GM21576 (cell line): ENCODE measurements at regions not wholly inside any gene's neighbourhood (a gene's known extent, or its start where the extent isn't known, plus 50 kb on each side); places are given as distances from the start of the nearest gene placed in this dataset.
A peak's percentile ranks its signal among the peaks of the same experiment; 100 is the strongest.

Experiments used
- ATAC-seq: cut with Tn5 transposase; IDR thresholded peaks from one replicate; pipeline ENCODE4 v1.9.1; 2021; ENCODE audit warnings: mild to moderate bottlenecking, moderate library complexity; ENCODE audit not compliant: unreplicated experiment

GRCh38 chr17:12429116-12429515 is 236.6 kb upstream of the MYOCD start:
- peak; percentile 38 for ATAC-seq

- ATAC-seq: peak; percentile 85
These were observed 234.5 kb upstream of the MYOCD start for GRCh38 chr17:12431188-12431587.

GRCh38 chr17:12438212-12438611 is 227.5 kb upstream of the MYOCD start:
- no peak for ATAC-seq

GRCh38 chr17:12438813-12439586 is 226.7 kb upstream of the MYOCD start:
- ATAC-seq: no peak

- no peak for ATAC-seq
These were observed 220.4 kb upstream of the MYOCD start for GRCh38 chr17:12445331-12445730.

- ATAC-seq: no peak
These were observed 208.2 kb upstream of the MYOCD start for GRCh38 chr17:12457493-12457892.

GRCh38 chr17:12459736-12460135 is 206.0 kb upstream of the MYOCD start:
- ATAC-seq: no peak

GRCh38 chr17:12463102-12463501 is 202.6 kb upstream of the MYOCD start:
- no peak for ATAC-seq

GRCh38 chr17:12472252-12473173 is 193.2 kb upstream of the MYOCD start:
- ATAC-seq: no peak

- no peak for ATAC-seq
These were observed 187.4 kb upstream of the MYOCD start for GRCh38 chr17:12478311-12478710.

GRCh38 chr17:12485361-12485906 is 180.3 kb upstream of the MYOCD start:
- no peak for ATAC-seq

GRCh38 chr17:12489325-12489724 is 176.4 kb upstream of the MYOCD start:
- no peak for ATAC-seq

GRCh38 chr17:12492450-12492849 is 173.2 kb upstream of the MYOCD start:
- ATAC-seq: no peak

GRCh38 chr17:12505866-12506265 is 159.8 kb upstream of the MYOCD start:
- no peak for ATAC-seq

GRCh38 chr17:12507026-12507595 is 158.6 kb upstream of the MYOCD start:
- ATAC-seq: no peak

- ATAC-seq: no peak
These were observed 155.9 kb upstream of the MYOCD start for GRCh38 chr17:12509801-12510200.

GRCh38 chr17:12510535-12510934 is 155.2 kb upstream of the MYOCD start:
- no peak for ATAC-seq

- ATAC-seq: no peak
These were observed 152.9 kb upstream of the MYOCD start for GRCh38 chr17:12512694-12513355.

GRCh38 chr17:12514596-12514995 is 151.1 kb upstream of the MYOCD start:
- no peak for ATAC-seq

GRCh38 chr17:12519956-12520594 is 145.6 kb upstream of the MYOCD start:
- no peak for ATAC-seq
